GM23338 (cell line): ENCODE measurements at regions not wholly inside any gene's neighbourhood (a gene's known extent, or its start where the extent isn't known, plus 50 kb on each side); places are given as distances from the start of the nearest gene placed in this dataset.

Experiments
- ATAC-seq: fragments of 200-7000 bp; cut with Tn5 transposase; 3 replicates; pipeline ENCODE4 v1.9.1; 2020
- DNase-seq: peaks from one replicate; pipeline ENCODE4 v3.0.0-alpha.2; 2015; ENCODE audit warnings: low spot score
- H2AFZ ChIP-seq: fragments of 200-600 bp; sonication (generic); 2 replicates; pipeline ENCODE4 v1.8.0; 2016; ENCODE audit warnings: antibody characterized with exemption, mild to moderate bottlenecking, moderate library complexity
- H3F3A ChIP-seq: fragments of 200-600 bp; sonication (generic); replicated peaks from 2 replicates; pipeline ENCODE4 v1.8.0; 2017; ENCODE audit warnings: antibody characterized with exemption, mixed run types, low read depth
- H3K27ac ChIP-seq: fragments of 200-600 bp; sonication (generic); 2 replicates; pipeline ENCODE4 v1.6.1; 2016; ENCODE audit warnings: low read depth
- H3K27me3 ChIP-seq: fragments of 200-600 bp; sonication (generic); 2 replicates; pipeline ENCODE4 v1.8.0; 2016; ENCODE audit warnings: mild to moderate bottlenecking, mixed run types, moderate library complexity; ENCODE audit not compliant: insufficient read depth
- H3K36me3 ChIP-seq: fragments of 200-600 bp; sonication (generic); 2 replicates; pipeline ENCODE4 v1.8.0; 2016; ENCODE audit warnings: mild to moderate bottlenecking; ENCODE audit not compliant: insufficient read depth
- H3K4me1 ChIP-seq: fragments of 200-600 bp; sonication (generic); 2 replicates; pipeline ENCODE4 v1.8.0; 2016; ENCODE audit warnings: mild to moderate bottlenecking, moderate library complexity; ENCODE audit not compliant: insufficient read depth
- H3K4me2 ChIP-seq: fragments of 200-600 bp; sonication (generic); 2 replicates; pipeline ENCODE4 v1.7.1; 2017; ENCODE audit warnings: mixed run types
- H3K4me3 ChIP-seq: fragments of 200-600 bp; sonication (generic); 2 replicates; pipeline ENCODE4 v1.6.1; 2016; ENCODE audit warnings: mixed run types
- H3K79me2 ChIP-seq: fragments of 200-600 bp; sonication (generic); replicated peaks from 2 replicates; pipeline ENCODE4 v1.8.0; 2017; ENCODE audit warnings: mild to moderate bottlenecking; ENCODE audit not compliant: insufficient read depth
- H3K9me2 ChIP-seq: fragments of 200-600 bp; sonication (generic); 2 replicates; pipeline ENCODE4 v1.8.0; 2017; ENCODE audit not compliant: insufficient read depth
- H4K20me1 ChIP-seq: fragments of 200-600 bp; sonication (generic); replicated peaks from 2 replicates; pipeline ENCODE4 v1.8.0; 2017; ENCODE audit warnings: mild to moderate bottlenecking; ENCODE audit not compliant: insufficient read depth
- H3K27ac Mint-ChIP-seq: 2 replicates; pipeline ENCODE4 v1.8.0; 2020; ENCODE audit warnings: inconsistent platforms, mild to moderate bottlenecking, moderate library complexity, mixed read lengths
- H3K27me3 Mint-ChIP-seq: 3 replicates; pipeline ENCODE4 v1.8.0; 2022; ENCODE audit warnings: low read depth, mild to moderate bottlenecking, moderate library complexity, mixed read lengths, inconsistent platforms; ENCODE audit not compliant: insufficient read depth, poor library complexity
- H3K36me3 Mint-ChIP-seq: 3 replicates; pipeline ENCODE4 v1.8.0; 2021; ENCODE audit warnings: low read depth, mild to moderate bottlenecking, inconsistent platforms, moderate library complexity, mixed read lengths
- H3K4me1 Mint-ChIP-seq: 3 replicates; pipeline ENCODE4 v1.8.0; 2020; ENCODE audit warnings: mild to moderate bottlenecking, inconsistent platforms, mixed read lengths
- H3K4me3 Mint-ChIP-seq: 3 replicates; pipeline ENCODE4 v1.8.0; 2021; ENCODE audit warnings: moderate library complexity, mild to moderate bottlenecking, inconsistent platforms, mixed read lengths
- H3K9me3 Mint-ChIP-seq: 3 replicates; pipeline ENCODE4 v1.8.0; 2020; ENCODE audit warnings: moderate library complexity, mild to moderate bottlenecking, inconsistent platforms, mixed read lengths
- CREB1 ChIP-seq: fragments of 250-450 bp; sonication (Bioruptor Pico); IDR thresholded peaks from 2 replicates; pipeline ENCODE4 v1.5.0; 2020; ENCODE audit warnings: low read depth, mild to moderate bottlenecking, moderate library complexity
- ETS1 ChIP-seq: IDR thresholded peaks from 2 replicates; pipeline ENCODE4 v1.6.1; 2016; ENCODE audit warnings: antibody characterized with exemption
- EZH2phosphoT487 ChIP-seq: fragments of 200-600 bp; sonication (generic); IDR thresholded peaks from one replicate; pipeline ENCODE4 v1.8.1; 2018; ENCODE audit warnings: antibody characterized with exemption; ENCODE audit not compliant: unreplicated experiment
- JUNB ChIP-seq: IDR thresholded peaks from one replicate; pipeline ENCODE4 v1.6.1; 2016; ENCODE audit warnings: antibody characterized with exemption; ENCODE audit not compliant: unreplicated experiment
- NANOG ChIP-seq: IDR thresholded peaks from 2 replicates; pipeline ENCODE4 v1.6.1; 2016; ENCODE audit warnings: antibody characterized with exemption, borderline replicate concordance
- POLR2AphosphoS5 ChIP-seq: IDR thresholded peaks from 2 replicates; pipeline ENCODE4 v1.6.1; 2016; ENCODE audit warnings: antibody characterized with exemption, low read depth
- STAT1 ChIP-seq: IDR thresholded peaks from one replicate; pipeline ENCODE4 v1.6.1; 2016; ENCODE audit warnings: antibody characterized with exemption; ENCODE audit not compliant: unreplicated experiment
- ZNF462 ChIP-seq: fragments of 250-450 bp; sonication (Bioruptor Pico); IDR thresholded peaks from 2 replicates; pipeline ENCODE4 v1.5.0; 2020; ENCODE audit warnings: mild to moderate bottlenecking, moderate library complexity

GRCh38 chr5:42217791-42218190, 205.4 kb upstream of the GHR start (continued):
- TF ChIP-seq ZNF462 (CRISPR knock-in tag): no peak
- no peak for TF ChIP-seq JUNB
- TF ChIP-seq POLR2AphosphoS5: no peak
- no peak for TF ChIP-seq NANOG

GRCh38 chr5:42225009-42225408, 198.2 kb upstream of the GHR start:
- Histone ChIP-seq H3K9me2 (peaks cover 11% of the 10 kb centered on the region), H3K4me2 (peak overlapping the region; percentile 25; the same call in 1 of the 2 replicates), H3K27ac (peak overlapping the region; percentile 1; the same call in 1 of the 2 replicates), H2AFZ (peak overlapping the region; percentile 10; the same call in 1 of the 2 replicates), H4K20me1 (no peaks in the 10 kb centered on the region), H3K79me2 (no peaks in the 10 kb centered on the region), H3F3A (no peaks in the 10 kb centered on the region), H3K4me1 (peaks cover 20% of the 10 kb centered on the region), H3K4me3 (no peak overlapping the region), H3K27me3 (no peaks in the 10 kb centered on the region), H3K36me3 (no peaks in the 10 kb centered on the region)
- H3K36me3 Mint-ChIP-seq: peaks cover under 1% of the 10 kb centered on the region; the same call in 2 of the 3 replicates
- no peak overlapping the region for H3K4me3 Mint-ChIP-seq
- H3K4me1 Mint-ChIP-seq: peaks cover 22% of the 10 kb centered on the region
- DNase-seq (no peak), ATAC-seq (peak; percentile 57)
- peaks cover 22% of the 10 kb centered on the region for H3K9me3 Mint-ChIP-seq
- no peaks in the 10 kb centered on the region for H3K27me3 Mint-ChIP-seq
- no peak overlapping the region for H3K27ac Mint-ChIP-seq
- TF ChIP-seq STAT1 (no peak), EZH2phosphoT487 (no peak), ETS1 (no peak), ZNF462 (CRISPR knock-in tag) (no peak), CREB1 (CRISPR knock-in tag) (no peak)
